ENCODE measurements at regions not wholly inside any gene's neighbourhood (a gene's known extent, or its start where the extent isn't known, plus 50 kb on each side); places are given as distances from the start of the nearest gene placed in this dataset.
"Not testable (repeated sequence)": the region's sequence is repeated elsewhere in the genome, so short reads cannot be mapped to it uniquely, and the experiment has no call there.

DNA sequence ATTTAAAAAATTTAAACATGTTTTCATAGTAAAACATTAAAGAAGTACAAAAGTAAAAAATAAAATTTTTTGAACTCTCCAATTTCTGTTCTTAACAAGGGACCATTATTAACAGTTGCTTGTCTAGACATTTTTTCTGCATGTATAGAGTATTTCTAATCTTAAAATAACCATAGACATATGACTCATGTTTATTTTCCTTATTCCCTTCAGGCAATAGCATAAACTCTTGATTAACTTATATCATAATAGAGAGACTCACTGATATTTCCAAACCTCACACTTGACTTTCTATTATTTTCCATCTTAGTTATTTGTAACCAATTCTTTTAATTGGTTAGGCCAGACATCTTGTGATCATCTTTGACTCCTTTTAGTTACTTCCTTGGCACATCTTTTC is 325.6 kb upstream of the SOX14 start:
- DNase-seq (ENCODE audit: low read depth) = no peak

DNA sequence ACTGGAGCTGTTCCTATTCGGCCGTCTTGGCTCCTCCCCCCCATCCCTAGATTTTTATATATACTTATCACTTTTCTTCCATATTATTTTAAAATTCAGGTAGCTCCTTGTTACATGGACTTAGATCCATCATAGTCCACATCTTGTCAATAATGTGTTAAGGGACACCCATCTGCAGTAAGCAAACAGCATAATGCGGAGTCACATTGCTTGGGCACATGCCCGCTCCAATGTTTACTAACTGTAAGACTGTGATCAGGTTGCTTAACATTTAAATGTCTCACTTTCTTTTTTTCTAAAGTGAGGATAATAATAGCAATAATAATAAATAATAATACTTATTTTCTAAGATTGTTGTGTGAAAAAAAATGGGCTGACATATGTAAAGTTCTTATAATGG is 303.2 kb upstream of the SOX14 start:
- no peak for DNase-seq (ENCODE audit: low read depth)

DNA sequence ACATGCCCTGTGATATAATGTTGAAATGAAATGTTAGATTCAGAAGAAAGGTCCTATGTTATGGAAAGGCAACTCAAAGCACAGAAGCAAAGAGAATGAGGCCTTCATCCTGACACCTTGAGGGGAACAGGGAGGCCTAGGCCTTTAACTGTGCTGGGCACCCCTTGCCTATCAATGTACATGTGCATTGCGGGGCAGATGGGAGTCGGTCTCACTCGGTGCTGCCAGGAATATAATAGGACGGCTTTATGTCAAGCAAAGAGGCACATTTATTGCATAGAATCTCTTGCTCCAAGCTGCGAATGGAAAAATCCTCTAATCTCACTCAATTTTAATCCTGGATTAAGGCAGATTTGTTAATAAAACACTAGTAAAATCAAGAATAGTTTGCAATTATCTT is 301.0 kb upstream of the SOX14 start:
- no peak for DNase-seq (ENCODE audit: low read depth)

DNA sequence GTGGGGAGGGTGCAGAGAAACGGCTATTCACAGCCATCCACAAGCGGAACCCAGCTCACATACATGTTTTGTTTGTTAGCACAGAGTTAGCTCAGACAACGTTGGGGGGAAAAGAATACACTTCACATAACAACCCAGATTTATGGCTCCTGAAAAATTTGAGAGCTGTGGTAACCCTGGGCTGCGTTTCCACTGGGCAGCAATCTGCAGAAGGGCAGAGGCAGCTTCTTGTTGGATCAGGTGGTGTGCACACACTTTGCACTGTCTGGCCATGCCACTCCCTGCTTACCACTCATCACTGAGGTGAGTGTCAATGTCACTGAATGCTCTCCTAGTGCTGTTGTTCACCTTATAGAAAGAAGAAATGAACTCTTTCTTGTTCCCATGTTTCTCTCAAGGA is 299.8 kb upstream of the SOX14 start:
- no peak for DNase-seq (ENCODE audit: low read depth)

GRCh38 chr3:137468446-137468845 is 295.7 kb upstream of the SOX14 start:
- DNase-seq (ENCODE audit: low read depth) = no peak

- DNase-seq (ENCODE audit: low read depth) = no peak
Measured at GRCh38 chr3:137469263-137469662, 294.9 kb upstream of the SOX14 start.

GRCh38 chr3:137471130-137471529 is 293.0 kb upstream of the SOX14 start:
- no peak for DNase-seq (ENCODE audit: low read depth)

- no peak for DNase-seq (ENCODE audit: low read depth)
Measured at GRCh38 chr3:137471558-137472204, 292.4 kb upstream of the SOX14 start.

DNA sequence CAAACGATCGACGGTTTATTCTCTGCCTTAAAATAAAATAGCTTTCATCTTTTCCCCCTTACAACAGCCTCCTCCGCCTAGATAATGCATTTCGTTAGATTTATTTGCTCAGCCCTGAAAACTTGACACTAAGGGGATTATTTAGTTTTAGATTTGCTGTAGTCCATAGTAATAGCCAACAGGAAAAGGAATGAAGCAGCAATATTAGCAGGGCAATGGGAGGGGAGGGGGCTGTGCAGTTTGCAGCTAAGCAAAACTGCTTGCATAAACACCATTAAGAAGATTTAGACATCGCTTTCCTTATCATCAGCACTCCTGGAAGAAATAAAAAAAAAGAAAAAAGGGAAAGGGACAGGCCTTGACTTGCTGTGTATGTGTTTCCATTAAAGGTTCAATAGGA is 286.5 kb upstream of the SOX14 start:
- DNase-seq (ENCODE audit: low read depth) = no peak

GRCh38 chr3:137509354-137510045 is 254.6 kb upstream of the SOX14 start:
- no peak for DNase-seq (ENCODE audit: low read depth)

DNA sequence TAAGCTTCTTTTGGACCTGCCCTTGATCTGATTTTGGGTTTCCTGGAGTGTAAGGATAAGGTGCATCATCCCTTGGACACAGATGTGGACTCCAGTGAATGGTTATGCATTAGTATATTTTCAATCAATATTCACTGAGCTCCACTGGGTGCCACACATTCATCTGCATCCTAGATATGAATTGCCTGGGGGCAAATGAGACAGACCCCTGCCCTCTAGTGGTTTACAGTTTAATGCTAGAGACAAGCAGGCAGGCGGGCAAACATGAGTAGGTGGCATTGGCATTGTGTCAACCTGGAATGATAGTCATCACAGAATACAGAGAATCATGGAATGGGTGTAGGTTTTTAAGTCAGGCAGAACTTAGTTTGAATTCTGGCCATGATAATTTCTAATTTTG is 252.5 kb upstream of the SOX14 start:
- no peak for DNase-seq (ENCODE audit: low read depth)

DNA sequence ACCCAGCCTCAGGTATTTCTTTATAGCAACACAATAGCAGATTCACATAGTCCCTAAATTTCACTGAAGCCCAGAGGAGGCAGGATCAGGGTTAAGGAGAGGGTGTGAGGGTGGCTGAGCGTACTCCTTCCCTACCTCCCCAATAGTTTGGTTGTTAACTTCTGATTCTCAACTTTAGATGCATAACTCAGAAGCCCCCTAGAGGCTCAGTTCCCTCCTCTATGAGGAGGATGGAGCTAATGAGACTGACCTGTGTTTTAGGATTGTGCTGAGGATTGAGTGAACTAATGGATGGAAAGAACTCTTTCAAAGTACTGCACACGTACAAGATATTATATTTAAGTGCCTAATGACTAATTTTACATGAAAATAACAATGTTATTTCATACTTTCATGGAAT is 249.3 kb upstream of the SOX14 start:
- no peak for DNase-seq (ENCODE audit: low read depth)

DNA sequence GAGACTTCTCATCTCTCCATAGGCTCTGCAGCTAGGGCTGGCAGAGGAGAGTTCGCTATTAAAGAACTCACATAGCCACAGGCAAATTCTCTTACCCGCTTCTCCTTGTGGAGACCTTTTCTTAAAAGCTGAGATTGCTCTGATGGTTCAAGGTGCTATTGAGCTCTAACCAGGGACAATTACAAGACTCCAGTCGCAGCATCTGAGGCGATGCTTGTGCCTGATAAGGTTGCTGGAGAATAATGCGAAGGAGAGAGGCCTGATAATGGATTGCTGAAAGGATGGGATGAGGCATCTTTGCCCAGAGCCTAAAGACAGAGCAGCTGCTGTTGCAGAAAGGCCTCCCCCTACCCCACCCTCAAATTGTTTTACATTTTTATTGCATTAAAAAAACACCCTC is 244.5 kb upstream of the SOX14 start:
- DNase-seq (ENCODE audit: low read depth) = no peak

DNA sequence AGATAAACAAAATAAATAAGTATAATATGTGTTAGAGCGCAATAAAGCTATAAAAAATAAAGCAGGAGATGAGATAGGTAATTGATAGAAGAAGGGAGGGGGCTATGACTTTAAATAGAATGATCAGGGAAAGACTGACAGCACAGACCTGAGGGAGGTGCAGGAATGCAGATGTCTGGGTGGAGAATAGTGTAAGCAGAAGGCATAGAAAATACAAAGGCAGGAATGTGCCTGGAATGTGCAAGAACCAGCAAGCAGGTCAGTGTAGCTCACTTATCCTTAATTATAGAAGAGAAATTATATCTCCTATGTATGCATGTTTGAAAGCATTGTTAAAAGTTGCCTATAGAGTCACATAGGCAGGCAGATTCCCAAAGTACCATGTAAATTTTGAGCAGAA is 239.4 kb upstream of the SOX14 start:
- DNase-seq (ENCODE audit: low read depth) = no peak

GRCh38 chr3:137525471-137525870 is 238.6 kb upstream of the SOX14 start:
- DNase-seq (ENCODE audit: low read depth) = no peak

GRCh38 chr3:137542049-137542448 is 222.1 kb upstream of the SOX14 start:
- no peak for DNase-seq (ENCODE audit: low read depth)

DNA sequence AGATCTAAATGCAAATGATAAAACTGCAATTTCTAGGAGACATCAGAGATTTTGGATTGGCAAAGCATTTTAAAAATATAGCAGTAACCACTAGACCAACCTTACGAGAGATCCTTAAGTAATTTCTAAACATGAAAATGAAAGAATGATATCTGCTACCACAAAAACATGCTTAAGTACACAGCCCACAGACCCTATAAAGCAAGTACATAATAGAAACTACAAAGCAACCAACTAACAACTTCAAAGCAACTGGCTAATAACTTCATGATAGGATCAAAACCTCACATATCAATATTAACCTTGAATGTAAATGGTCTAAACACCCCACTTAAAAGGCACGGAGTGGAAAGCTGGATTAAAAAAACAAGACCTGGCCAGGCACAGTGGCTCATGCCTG is 209.9 kb upstream of the SOX14 start:
- DNase-seq (ENCODE audit: low read depth) = no peak

GRCh38 chr3:137568880-137569279 is 195.2 kb upstream of the SOX14 start:
- no peak for DNase-seq (ENCODE audit: low read depth)

- no peak for DNase-seq (ENCODE audit: low read depth)
Measured at GRCh38 chr3:137572931-137573330, 191.2 kb upstream of the SOX14 start.

DNA sequence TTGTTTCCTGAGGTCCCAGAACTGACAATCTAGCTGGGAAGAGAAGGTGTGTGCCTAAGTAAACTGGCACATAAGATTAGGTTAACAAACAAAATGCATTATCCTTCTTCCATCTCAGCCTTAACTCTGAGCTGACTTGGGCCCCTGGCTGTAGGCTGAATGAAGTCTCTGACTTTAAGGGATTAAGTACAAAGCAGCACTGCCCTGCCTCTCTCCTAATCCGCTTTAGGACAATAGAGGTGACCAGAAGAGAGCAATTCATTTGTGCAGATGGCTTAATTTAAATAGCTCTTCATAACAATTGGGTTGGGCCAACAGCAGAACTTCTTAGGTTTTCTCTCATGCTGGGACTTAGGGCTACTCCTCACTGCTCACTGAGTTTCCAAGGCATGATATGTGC is 181.6 kb upstream of the SOX14 start:
- no peak for DNase-seq (ENCODE audit: low read depth)

DNA sequence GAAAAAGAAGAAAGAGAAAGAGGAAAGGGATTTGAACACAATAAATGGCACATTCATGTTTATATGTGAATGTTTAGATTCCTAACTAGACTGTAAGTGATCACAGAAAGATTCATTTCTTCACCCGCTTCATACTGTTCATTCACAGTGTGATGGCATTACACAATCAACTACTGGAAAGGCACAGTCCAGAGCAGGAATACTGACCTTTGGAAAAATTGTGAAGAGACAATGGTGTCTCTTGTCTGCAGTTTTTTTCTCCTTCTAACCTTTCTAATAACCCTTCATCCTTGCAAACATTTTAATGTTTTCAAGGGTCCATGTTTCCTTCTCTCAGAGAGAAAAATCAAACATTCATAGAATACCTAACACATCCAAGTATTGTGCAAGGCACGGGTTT is 180.9 kb upstream of the SOX14 start:
- no peak for DNase-seq (ENCODE audit: low read depth)

GRCh38 chr3:137588871-137589270 is 175.2 kb upstream of the SOX14 start:
- no peak for DNase-seq (ENCODE audit: low read depth)

DNA sequence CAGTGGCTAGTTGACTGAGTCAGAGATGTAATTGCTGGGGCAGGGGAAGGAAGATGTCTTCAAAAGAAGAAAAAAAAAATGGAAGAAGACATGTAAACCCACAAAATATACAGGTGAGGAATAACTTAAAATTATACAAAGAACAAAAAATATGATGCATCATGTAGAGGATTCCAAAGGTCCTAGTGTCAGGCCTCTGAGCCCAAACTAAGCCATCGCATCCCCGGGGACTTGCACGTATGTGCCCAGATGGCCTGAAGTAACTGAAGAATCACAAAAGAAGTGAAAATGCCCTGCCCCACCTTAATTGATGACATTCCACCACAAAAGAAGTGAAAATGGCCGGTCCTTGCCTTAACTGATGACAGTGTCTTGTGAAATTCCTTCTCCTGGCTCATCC is 168.7 kb upstream of the SOX14 start:
- DNase-seq (ENCODE audit: low read depth) = not testable (repeated sequence)

DNA sequence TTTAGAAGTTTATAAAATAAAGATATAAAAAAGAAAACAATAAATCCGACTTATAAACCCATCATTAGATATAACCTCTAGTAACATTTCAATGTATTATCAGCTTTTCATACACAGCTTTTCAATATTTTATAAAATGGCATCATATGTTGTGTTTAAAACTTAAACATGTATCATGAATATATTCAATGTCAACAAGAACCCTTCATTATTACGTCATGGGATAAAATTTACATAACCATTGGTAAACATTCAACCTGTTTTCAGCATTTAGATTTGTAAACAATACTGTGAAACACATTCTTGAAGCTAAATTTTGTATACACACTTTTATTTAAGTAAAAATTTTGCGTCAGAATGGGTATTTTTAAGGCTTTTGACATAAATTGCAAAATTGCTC is 153.4 kb upstream of the SOX14 start:
- DNase-seq (ENCODE audit: low read depth) = no peak

Data from iris pigment epithelial cell (primary cell).